Hematopoietic multipotent progenitor cell treated with erythropoietin and hydrocortisone succinate and interleukin-3 and kit ligand, for 8 days (in vitro differentiated cells): ENCODE measurements at regions not wholly inside any gene's neighbourhood (a gene's known extent, or its start where the extent isn't known, plus 50 kb on each side); places are given as distances from the start of the nearest gene placed in this dataset.
"Not testable (repeated sequence)": the region's sequence is repeated elsewhere in the genome, so short reads cannot be mapped to it uniquely, and the experiment has no call there.

Experiments used
- DNase-seq: peaks from one replicate; pipeline ENCODE4 v3.0.0-alpha.2; 2015

- DNase-seq, result no peak
Observed at GRCh38 chr5:125912028-125912427, 511.2 kb upstream of the GRAMD2B start.

GRCh38 chr5:125913200-125913599, 510.0 kb upstream of the GRAMD2B start:
- no peak for DNase-seq

GRCh38 chr5:125914471-125914870, 508.7 kb upstream of the GRAMD2B start:
- no peak for DNase-seq

- DNase-seq, result not testable (repeated sequence)
Observed at GRCh38 chr5:125923958-125924357, 499.3 kb upstream of the GRAMD2B start.

GRCh38 chr5:125926172-125926571, 497.0 kb upstream of the GRAMD2B start:
- DNase-seq, result no peak

GRCh38 chr5:125928663-125929062, 494.5 kb upstream of the GRAMD2B start:
- no peak for DNase-seq

- no peak for DNase-seq
Observed at GRCh38 chr5:125950012-125950615, 473.1 kb upstream of the GRAMD2B start.

GRCh38 chr5:125961150-125961549, 462.1 kb upstream of the GRAMD2B start:
- DNase-seq, result no peak

GRCh38 chr5:125965577-125965976, 457.6 kb upstream of the GRAMD2B start:
- DNase-seq, result no peak

GRCh38 chr5:125967576-125967975, 455.6 kb upstream of the GRAMD2B start:
- DNase-seq, result no peak

GRCh38 chr5:125969011-125969813, 454.0 kb upstream of the GRAMD2B start:
- no peak for DNase-seq

GRCh38 chr5:125969814-125970171, 453.4 kb upstream of the GRAMD2B start:
- no peak for DNase-seq

- DNase-seq, result no peak
Observed at GRCh38 chr5:125970631-125971307, 452.4 kb upstream of the GRAMD2B start.

- DNase-seq, result no peak
Observed at GRCh38 chr5:125972706-125973105, 450.5 kb upstream of the GRAMD2B start.

- DNase-seq, result no peak
Observed at GRCh38 chr5:125974679-125975078, 448.5 kb upstream of the GRAMD2B start.

- no peak for DNase-seq
Observed at GRCh38 chr5:125976421-125977000, 446.7 kb upstream of the GRAMD2B start.

GRCh38 chr5:125978015-125978414, 445.2 kb upstream of the GRAMD2B start:
- DNase-seq, result no peak

- no peak for DNase-seq
Observed at GRCh38 chr5:125979636-125980035, 443.6 kb upstream of the GRAMD2B start.

GRCh38 chr5:125981016-125981415, 442.2 kb upstream of the GRAMD2B start:
- no peak for DNase-seq

GRCh38 chr5:125987677-125988255, 435.4 kb upstream of the GRAMD2B start:
- no peak for DNase-seq

- DNase-seq, result no peak
Observed at GRCh38 chr5:125992050-125992449, 431.2 kb upstream of the GRAMD2B start.

- not testable (repeated sequence) for DNase-seq
Observed at GRCh38 chr5:125999271-126000030, 423.8 kb upstream of the GRAMD2B start.

GRCh38 chr5:126000507-126000906, 422.7 kb upstream of the GRAMD2B start:
- DNase-seq, result no peak
